HepG2 (cell line): ENCODE measurements at regions not wholly inside any gene's neighbourhood (a gene's known extent, or its start where the extent isn't known, plus 50 kb on each side); places are given as distances from the start of the nearest gene placed in this dataset.

Experiments
- ATAC-seq: fragments of 200-7000 bp; cut with Tn5 transposase; 3 replicates; pipeline ENCODE4 v1.9.1; 2020; ENCODE audit warnings: mild to moderate bottlenecking, moderate library complexity
- BruUV-seq: library from RNA; stranded (reverse); fragments of 400-500 nt; replicated peaks from 2 replicates; lab custom pipeline; 2021; lab: Mats Ljungman, UMichigan
- CTCF ChIA-PET: fragments of 300-600 bp; formaldehyde crosslinking; extraction: SDS; loops from one replicate; lab custom pipeline; 2021; ENCODE audit warnings: low total read pairs, inconsistent platforms, low intra/inter-chr PET ratio; lab: Yijun Ruan, JAX
- POLR2A ChIA-PET: fragments of 350-600 bp; sonication (Branson Sonifier 250); formaldehyde crosslinking; loops from one replicate; lab custom pipeline; 2020; ENCODE audit warnings: antibody characterized with exemption, inconsistent platforms; lab: Yijun Ruan, JAX
- DNase-seq: peaks from one replicate; pipeline ENCODE4 v3.0.0-alpha.2; 2015; ENCODE audit warnings: low spot score
- FAIRE-seq: peaks from 3 replicates; lab custom pipeline; 2011; peaks lifted over from hg19 to GRCh38; lab: Jason Lieb, UNC
- H2AFZ ChIP-seq: one replicate; pipeline ENCODE4 v1.6.1; 2011; ENCODE audit warnings: low read length, inconsistent platforms
- H3K27ac ChIP-seq: fragments of 300-600 bp; 3 replicates; pipeline ENCODE4 v1.8.0; 2011; ENCODE audit warnings: mixed run types, mild to moderate bottlenecking, mixed read lengths, low read length, inconsistent platforms; ENCODE audit not compliant: insufficient read depth; ENCODE audit errors: extremely low read length
- H3K27me3 ChIP-seq, 2 experiments: fragments of 200-600 bp in 1 of 2; 2 replicates in 1 of 2; 3 replicates in 1 of 2; pipeline versions ENCODE4 v1.6.0 to v1.8.0; 2011; ENCODE audit warnings: low read length in 2 of 2, mild to moderate bottlenecking in 2 of 2, moderate library complexity in 2 of 2, inconsistent platforms in 1 of 2; ENCODE audit not compliant: insufficient read depth in 2 of 2, control insufficient read depth in 1 of 2
- H3K36me3 ChIP-seq, 2 experiments: fragments of 200-600 bp in 1 of 2; replicated peaks in 1 of 2; 2 replicates in 1 of 2; 3 replicates in 1 of 2; pipeline versions ENCODE4 v1.5.1 to v1.8.0; 2011; ENCODE audit warnings: low read length in 2 of 2, inconsistent platforms in 1 of 2; ENCODE audit not compliant: insufficient read depth in 2 of 2, control insufficient read depth in 1 of 2
- H3K4me1 ChIP-seq: 2 replicates; pipeline ENCODE4 v1.5.1; 2012; ENCODE audit warnings: low read length, inconsistent platforms; ENCODE audit not compliant: insufficient read depth
- H3K4me2 ChIP-seq: 2 replicates; pipeline ENCODE4 v1.6.0; 2011; ENCODE audit warnings: low read depth, low read length, inconsistent platforms
- H3K4me3 ChIP-seq, 3 experiments: fragments of 200-600 bp in 1 of 3; sonication (generic), shearing (Covaris generic) in 1 of 3; replicated peaks in 1 of 3; 2 replicates each; pipeline ENCODE4 v1.5.1; 2011 to 2016; ENCODE audit warnings: low read length in 3 of 3, inconsistent platforms in 2 of 3, low read depth in 2 of 3, mild to moderate bottlenecking in 2 of 3, control low read depth in 1 of 3, mixed read lengths in 1 of 3; ENCODE audit not compliant: insufficient read depth in 1 of 3
- H3K79me2 ChIP-seq: one replicate; pipeline ENCODE4 v1.6.1; 2011; ENCODE audit warnings: low read length, inconsistent platforms; ENCODE audit not compliant: insufficient read depth
- H3K9ac ChIP-seq: 2 replicates; pipeline ENCODE4 v1.6.0; 2011; ENCODE audit warnings: mild to moderate bottlenecking, low read depth, low read length, inconsistent platforms; ENCODE audit not compliant: insufficient read depth
- H3K9me3 ChIP-seq: 2 replicates; pipeline ENCODE4 v1.5.1; 2012; ENCODE audit warnings: mild to moderate bottlenecking, low read length
- H4K20me1 ChIP-seq: 2 replicates; pipeline ENCODE4 v1.6.0; 2011; ENCODE audit warnings: inconsistent platforms, mild to moderate bottlenecking, low read length, moderate library complexity; ENCODE audit not compliant: insufficient read depth
- BCLAF1 ChIP-seq: fragments of 450-650 bp; IDR thresholded peaks from 2 replicates; pipeline ENCODE4 v1.6.1; 2017; ENCODE audit warnings: mild to moderate bottlenecking
- GZF1 ChIP-seq: sonication (generic); formaldehyde crosslinking; IDR thresholded peaks from 2 replicates; pipeline ENCODE4 v1.5.1; 2020; ENCODE audit warnings: mild to moderate bottlenecking, missing genetic modification reagents
- JDP2 ChIP-seq: sonication (generic); formaldehyde crosslinking; IDR thresholded peaks from 2 replicates; pipeline ENCODE4 v1.8.1; 2022; ENCODE audit warnings: missing genetic modification reagents, borderline replicate concordance
- KDM3A ChIP-seq: IDR thresholded peaks from 2 replicates; pipeline ENCODE4 v1.6.1; 2018; ENCODE audit warnings: low read depth, missing compliant biosample characterization
- PATZ1 ChIP-seq: sonication (generic); formaldehyde crosslinking; IDR thresholded peaks from 2 replicates; pipeline ENCODE4 v1.4.0; 2020; ENCODE audit warnings: missing genetic modification reagents
- PRDM4 ChIP-seq: sonication (generic); formaldehyde crosslinking; IDR thresholded peaks from 2 replicates; pipeline ENCODE4 v1.9.0; 2021; ENCODE audit warnings: missing genetic modification reagents, borderline replicate concordance
- SIX1 ChIP-seq: sonication (generic); formaldehyde crosslinking; IDR thresholded peaks from 2 replicates; pipeline ENCODE4 v1.4.0; 2020; ENCODE audit warnings: missing genetic modification reagents, borderline replicate concordance
- THYN1 ChIP-seq: sonication (generic); formaldehyde crosslinking; IDR thresholded peaks from 2 replicates; pipeline ENCODE4 v1.8.1; 2023; ENCODE audit warnings: low read depth, mild to moderate bottlenecking, moderate library complexity, missing genetic modification reagents, borderline replicate concordance
- WGBS: methylation state at CpG from one replicate; pipeline ENCODE4 v1.1.6; 2017; ENCODE audit warnings: low lambda C conversion rate; 5-methylcytosine and 5-hydroxymethylcytosine counted together
- in situ Hi-C: cut with HindIII; loops from 2 replicates; pipeline ENCODE4 v1.10.0; 2017; ENCODE audit warnings: low pct_unique_long_range_greater_than_20kb; ENCODE audit not compliant: extremely low pct_ligation_motif_present
- intact Hi-C: fragments of 100-400 bp; cut with micrococcal nuclease; formaldehyde crosslinking; loops from one replicate; pipeline ENCODE4 v1.10.0; 2022; ENCODE audit not compliant: unreplicated experiment

- ATAC-seq, result no peak
- intact Hi-C loops, result no loop called here
These were observed 303.1 kb downstream of the RPLP1 start for GRCh38 chr15:69755551-69756310.

More at GRCh38 chr15:69755551-69756310, 303.1 kb downstream of the RPLP1 start:
- Histone ChIP-seq H3K4me1 (0 out of 2 replicates have a peak, but pooled peaks cover 8% of the 10 kb centered on the region), H3K4me2 (no peak overlapping the region), H3K4me3 (no peak overlapping the region), H3K27me3 (peaks cover 0 to 1% of the 10 kb centered on the region in 2 experiments; a peak in 2 of 5 replicates), H2AFZ (no peak overlapping the region), H3K36me3 (no peaks in the 10 kb centered on the region), H3K79me2 (no peaks in the 10 kb centered on the region), H3K9ac (no peak overlapping the region), H3K9me3 (0 out of 2 replicates have a peak, but pooled peaks cover 10% of the 10 kb centered on the region), H3K27ac (no peak overlapping the region), H4K20me1 (no peaks in the 10 kb centered on the region)
- 16% methylated on average over 7 of the region's 7 CpGs for WGBS
- DNase-seq, result no peak
- FAIRE-seq, result no peak
- ChIA-PET POLR2A (no interaction called here), CTCF (no interaction called here)
- in situ Hi-C loops, result no loop called here
- TF ChIP-seq THYN1 (CRISPR knock-in tag), result no peak
- TF ChIP-seq BCLAF1, result no peak
- TF ChIP-seq JDP2, result no peak
- TF ChIP-seq PATZ1 (CRISPR knock-in tag), result no peak
- no peak for TF ChIP-seq KDM3A (CRISPR knock-in tag)
- no peak for TF ChIP-seq GZF1 (CRISPR knock-in tag)
- no peak for TF ChIP-seq SIX1 (CRISPR knock-in tag)
- TF ChIP-seq PRDM4 (CRISPR knock-in tag), result no peak
- BruUV-seq, result no TSS peak
